ENCODE measurements at regions not wholly inside any gene's neighbourhood (a gene's known extent, or its start where the extent isn't known, plus 50 kb on each side); places are given as distances from the start of the nearest gene placed in this dataset.
A peak's percentile ranks its signal among the peaks of the same experiment; 100 is the strongest.

GRCh38 chr4:60581919-60582536 lies 618.1 kb upstream of the ADGRL3 start:
- TF ChIP-seq CTCF (conservative IDR thresholded peaks at IDR 0.05; ENCODE audit: low read depth): no peak
- ChIA-PET CTCF (interaction anchor here (0.6 to 0.7 kb wide), 2 partner anchors 268 to 711 kb away, joined by 3 to 4 read pairs; no protein-coding TSS in a partner anchor), POLR2A (ENCODE audit: low non-redundant PET) (no interaction called here)
- DNase-seq (ENCODE audit: low spot score): no peak
- H3K27ac ChIP-seq: no peak overlapping the region

- no peak for TF ChIP-seq CTCF (conservative IDR thresholded peaks at IDR 0.05; ENCODE audit: low read depth)
Measured at GRCh38 chr4:60588556-60588955, 611.6 kb upstream of the ADGRL3 start.

GRCh38 chr4:60589425-60589824 lies 610.7 kb upstream of the ADGRL3 start:
- no peak for DNase-seq (ENCODE audit: low spot score)
- no peak overlapping the region for H3K27ac ChIP-seq
- CTCF ChIA-PET: no interaction called here
- POLR2A ChIA-PET (ENCODE audit: low non-redundant PET): no interaction called here
- no peak for TF ChIP-seq CTCF (conservative IDR thresholded peaks at IDR 0.05; ENCODE audit: low read depth)

More at GRCh38 chr4:60588556-60588955, 611.6 kb upstream of the ADGRL3 start:
- POLR2A ChIA-PET (ENCODE audit: low non-redundant PET): no interaction called here
- DNase-seq (ENCODE audit: low spot score): peak; percentile 9
- CTCF ChIA-PET: no interaction called here
- H3K27ac ChIP-seq: no peak overlapping the region

DNA sequence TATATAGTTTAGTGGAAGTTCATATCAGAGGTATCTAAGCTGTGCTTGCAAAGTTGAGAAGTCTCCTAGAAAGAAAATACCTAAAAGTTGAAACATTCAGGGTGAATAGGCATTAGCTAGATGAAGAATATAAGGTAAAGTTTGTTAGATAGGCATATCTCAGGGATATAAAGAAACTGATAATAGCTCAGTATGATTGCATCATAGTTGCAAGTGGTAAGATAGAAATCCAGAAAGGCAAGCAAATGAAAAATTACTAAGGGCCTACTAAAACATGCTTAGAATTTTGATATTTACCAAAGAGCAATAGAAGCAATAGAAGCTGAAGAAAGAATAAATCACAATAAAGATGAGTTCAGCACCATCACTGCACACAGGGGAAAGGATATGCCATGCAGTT lies 610.0 kb upstream of the ADGRL3 start:
- TF ChIP-seq CTCF (conservative IDR thresholded peaks at IDR 0.05; ENCODE audit: low read depth): no peak
- H3K27ac ChIP-seq: no peak overlapping the region
- ChIA-PET POLR2A (ENCODE audit: low non-redundant PET) (no interaction called here), CTCF (no interaction called here)
- DNase-seq (ENCODE audit: low spot score): no peak

DNA sequence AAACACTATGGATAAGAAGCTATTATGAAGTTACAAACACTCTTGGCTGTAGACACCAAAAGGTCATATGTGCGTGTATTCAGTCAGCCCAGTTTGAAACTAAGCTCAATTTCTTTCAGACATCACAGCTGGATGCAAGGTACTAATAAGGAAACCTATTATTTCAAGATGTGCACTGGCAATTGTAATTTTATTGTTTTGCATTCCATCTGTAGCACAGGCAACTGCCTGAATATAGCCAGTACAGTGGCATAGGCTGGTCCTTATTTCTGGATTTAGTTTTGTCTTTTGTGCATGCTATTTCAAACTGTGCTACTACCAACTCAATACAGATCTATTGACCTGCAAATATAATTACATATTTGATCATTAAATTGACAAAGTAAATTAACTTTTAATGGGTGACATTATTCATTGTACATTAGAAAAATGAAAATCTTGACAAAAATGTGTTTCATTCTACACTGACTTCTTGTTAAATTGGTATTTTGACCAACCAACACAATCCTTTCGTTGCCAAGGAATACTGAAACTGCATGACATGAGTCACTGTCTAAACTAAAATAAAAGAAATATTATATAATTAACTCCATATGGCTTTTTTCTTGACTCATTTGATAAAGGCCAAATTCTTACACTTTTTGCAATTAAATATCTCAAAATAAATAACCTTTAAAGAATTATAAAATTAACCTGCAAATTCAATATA lies 594.3 kb upstream of the ADGRL3 start:
- no peak for TF ChIP-seq CTCF (conservative IDR thresholded peaks at IDR 0.05; ENCODE audit: low read depth)
- POLR2A ChIA-PET (ENCODE audit: low non-redundant PET): no interaction called here
- CTCF ChIA-PET: interaction anchor here (0.6 kb wide), 2 partner anchors 259 to 400 kb away, joined by 3 read pairs; no protein-coding TSS in a partner anchor
- no peak overlapping the region for H3K27ac ChIP-seq
- DNase-seq (ENCODE audit: low spot score): no peak

DNA sequence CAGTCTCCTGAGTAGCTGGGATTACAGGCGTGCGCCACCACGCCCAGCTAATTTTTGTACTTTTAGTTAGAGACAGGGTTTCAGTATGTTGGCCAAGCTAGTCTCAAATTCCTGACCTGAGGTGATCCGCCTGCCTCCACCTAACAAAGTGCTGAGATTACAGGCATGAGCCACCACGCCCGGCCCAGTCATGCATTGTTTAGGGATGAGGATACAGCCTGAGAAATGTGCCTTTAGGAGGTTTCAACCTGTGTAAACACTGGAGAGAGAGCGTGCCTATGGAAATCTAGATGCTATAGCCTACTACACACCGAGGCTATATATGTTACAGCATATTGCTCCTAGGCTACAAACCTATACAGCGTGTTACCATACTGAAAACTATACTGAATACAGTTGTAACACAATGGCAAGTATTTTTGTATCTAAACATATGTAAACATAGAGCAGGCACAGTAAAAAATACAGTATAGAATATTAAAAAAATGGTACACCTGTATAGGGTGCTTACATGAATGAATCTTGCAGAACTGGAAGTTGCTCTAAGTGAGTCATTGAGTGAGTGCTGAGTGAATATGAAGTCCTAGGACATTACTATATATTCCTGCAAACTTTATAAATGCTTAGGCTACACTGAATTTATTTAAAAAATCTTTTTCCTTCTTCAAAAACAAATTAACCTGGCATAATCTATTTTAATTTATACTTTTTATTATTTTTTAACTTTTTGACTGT lies 588.2 kb upstream of the ADGRL3 start:
- ChIA-PET POLR2A (ENCODE audit: low non-redundant PET) (interaction anchor here (0.7 kb wide), 1 partner anchor 28 kb away, joined by 3 read pairs; no protein-coding TSS in a partner anchor), CTCF (no interaction called here)

More for the DNA sequence above, 588.2 kb upstream of the ADGRL3 start:
- H3K27ac ChIP-seq: peak overlapping the region; percentile 75
- DNase-seq (ENCODE audit: low spot score): peak; percentile 70
- no peak for TF ChIP-seq CTCF (conservative IDR thresholded peaks at IDR 0.05; ENCODE audit: low read depth)

Measured in RWPE1 (cell line).